Activated naive CD4-positive, alpha-beta T cell treated with anti-CD3 and anti-CD28 coated beads for 36 hours (primary cell): ENCODE measurements at regions not wholly inside any gene's neighbourhood (a gene's known extent, or its start where the extent isn't known, plus 50 kb on each side); places are given as distances from the start of the nearest gene placed in this dataset.
A peak's percentile ranks its signal among the peaks of the same experiment; 100 is the strongest.

Experiments
- CTCF ChIA-PET: fragments of 350-600 bp; sonication (Branson Sonifier 250); formaldehyde crosslinking; loops from one replicate; lab custom pipeline; 2021; ENCODE audit warnings: antibody characterized with exemption; lab: Charles Lee
- DNase-seq: peaks from one replicate; pipeline ENCODE4 v3.0.0-alpha.2; 2020
- H3K27ac Mint-ChIP-seq: one replicate; pipeline ENCODE4 v1.8.0; 2021; ENCODE audit warnings: mild to moderate bottlenecking, mixed read lengths
- H3K27me3 Mint-ChIP-seq: one replicate; pipeline ENCODE4 v1.8.0; 2021; ENCODE audit warnings: low read depth, mixed read lengths
- H3K36me3 Mint-ChIP-seq: one replicate; pipeline ENCODE4 v1.8.0; 2021; ENCODE audit warnings: low read depth, mixed read lengths
- H3K4me1 Mint-ChIP-seq: one replicate; pipeline ENCODE4 v1.8.0; 2021; ENCODE audit warnings: low read depth, mixed read lengths
- H3K4me3 Mint-ChIP-seq: one replicate; pipeline ENCODE4 v1.8.0; 2021; ENCODE audit warnings: mild to moderate bottlenecking, moderate library complexity, mixed read lengths
- H3K9me3 Mint-ChIP-seq: one replicate; pipeline ENCODE4 v1.8.0; 2021; ENCODE audit warnings: mixed read lengths
- intact Hi-C: fragments of 100-400 bp; cut with micrococcal nuclease; formaldehyde crosslinking; loops from one replicate; pipeline ENCODE4 v1.15.1; 2023

DNA sequence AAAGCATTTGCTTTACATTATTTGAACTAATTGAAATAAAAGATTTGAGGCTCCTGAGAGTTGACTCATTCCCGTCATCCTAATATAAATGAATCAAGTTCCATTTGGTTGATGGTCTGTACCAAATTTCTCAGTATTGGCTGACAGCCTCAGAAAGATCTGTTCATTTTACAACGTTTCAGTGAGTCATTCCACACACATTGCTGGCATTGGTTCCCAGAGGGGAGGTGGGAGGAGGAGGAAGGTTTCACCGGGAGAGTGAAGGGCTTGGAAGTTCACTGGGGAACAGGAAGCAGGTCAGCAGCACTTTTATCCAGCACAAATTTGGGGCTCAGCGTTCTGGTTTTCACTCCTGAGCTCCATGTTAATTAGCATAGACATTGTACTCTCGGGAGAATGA, 176.7 kb upstream of the CADPS start:
- CTCF ChIA-PET: no interaction called here
- no peaks in the 10 kb centered on the region for H3K27me3 Mint-ChIP-seq
- no peak for DNase-seq
- no peaks in the 10 kb centered on the region for H3K4me1 Mint-ChIP-seq
- H3K4me3 Mint-ChIP-seq: no peak overlapping the region
- H3K36me3 Mint-ChIP-seq: no peaks in the 10 kb centered on the region
- H3K27ac Mint-ChIP-seq: no peak overlapping the region
- H3K9me3 Mint-ChIP-seq: peaks cover 2% of the 10 kb centered on the region
- intact Hi-C loops: no loop called here

DNA sequence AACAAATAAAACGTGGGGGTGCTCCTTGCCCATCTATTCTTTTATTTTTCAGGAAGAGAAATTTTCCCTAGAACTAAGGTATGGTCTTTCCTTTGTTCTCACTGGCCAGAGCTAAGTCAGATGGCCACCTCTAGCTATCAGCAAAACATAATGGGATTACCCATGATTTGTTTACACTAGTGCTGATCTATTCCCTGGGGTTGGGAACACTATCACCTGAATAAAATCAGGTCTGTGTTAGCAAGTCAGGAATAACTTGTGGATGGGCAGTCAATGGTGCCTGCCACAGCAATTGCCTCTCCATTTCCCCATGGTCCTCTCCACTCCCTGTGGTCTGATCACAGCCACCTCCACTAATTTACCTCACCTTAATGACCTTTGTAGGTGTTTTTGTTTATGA, 181.7 kb upstream of the CADPS start:
- Mint-ChIP-seq H3K4me1 (no peaks in the 10 kb centered on the region), H3K27me3 (no peaks in the 10 kb centered on the region), H3K9me3 (peaks cover 5% of the 10 kb centered on the region), H3K4me3 (no peak overlapping the region), H3K27ac (no peak overlapping the region), H3K36me3 (no peaks in the 10 kb centered on the region)
- no peak for DNase-seq
- intact Hi-C loops: no loop called here
- CTCF ChIA-PET: no interaction called here

DNA sequence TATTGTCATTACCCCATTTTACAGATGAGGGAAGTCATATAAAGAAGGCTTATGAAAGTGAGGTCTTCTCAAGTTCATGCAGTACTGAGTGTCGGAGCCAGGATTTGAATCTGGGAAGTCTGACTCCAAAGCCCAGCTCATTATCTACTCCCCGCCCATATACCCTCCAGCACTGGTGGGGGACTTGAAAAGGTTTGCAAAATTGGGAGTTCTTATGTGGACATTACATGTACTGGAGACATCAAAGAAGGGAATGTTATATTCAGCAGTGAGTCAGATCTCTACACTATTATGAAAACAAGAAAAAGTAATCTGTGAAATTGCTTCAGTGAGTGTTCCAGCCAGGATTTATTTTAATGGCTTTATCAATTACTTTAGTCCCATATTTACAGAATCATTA, 185.2 kb upstream of the CADPS start:
- intact Hi-C loops: no loop called here
- no peaks in the 10 kb centered on the region for H3K36me3 Mint-ChIP-seq
- H3K9me3 Mint-ChIP-seq: peaks cover 6% of the 10 kb centered on the region
- no peak for DNase-seq
- H3K27ac Mint-ChIP-seq: no peak overlapping the region
- H3K27me3 Mint-ChIP-seq: peaks cover 3% of the 10 kb centered on the region
- CTCF ChIA-PET: interaction anchor here (0.6 kb wide), 1 partner anchor 26 kb away, joined by 3 read pairs; no protein-coding TSS in a partner anchor
- H3K4me1 Mint-ChIP-seq: no peaks in the 10 kb centered on the region
- H3K4me3 Mint-ChIP-seq: no peak overlapping the region

DNA sequence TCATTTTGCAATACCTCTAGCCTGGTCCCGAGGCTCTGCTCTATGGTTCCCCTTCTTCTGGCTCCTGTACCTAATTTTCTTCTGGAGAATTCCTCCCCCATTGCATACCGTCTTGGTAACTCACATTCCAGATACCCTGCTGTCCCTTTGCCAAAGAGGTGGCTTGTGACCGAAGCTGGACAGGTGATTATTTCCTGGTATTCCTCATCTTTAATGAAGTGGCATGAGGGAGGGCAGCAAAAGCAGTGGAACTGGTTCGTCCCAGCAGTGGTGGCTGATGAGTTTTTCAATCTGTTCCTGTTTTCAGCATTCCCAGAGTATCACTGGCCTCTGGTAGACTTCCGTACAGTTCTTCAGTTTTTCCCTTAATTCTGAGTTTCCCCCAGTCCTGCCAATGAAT, 186.2 kb upstream of the CADPS start:
- CTCF ChIA-PET: no interaction called here
- Mint-ChIP-seq H3K9me3 (peaks cover 6% of the 10 kb centered on the region), H3K27me3 (peaks cover 3% of the 10 kb centered on the region), H3K27ac (no peak overlapping the region), H3K4me1 (no peaks in the 10 kb centered on the region), H3K4me3 (no peak overlapping the region), H3K36me3 (no peaks in the 10 kb centered on the region)
- intact Hi-C loops: no loop called here
- DNase-seq: no peak

DNA sequence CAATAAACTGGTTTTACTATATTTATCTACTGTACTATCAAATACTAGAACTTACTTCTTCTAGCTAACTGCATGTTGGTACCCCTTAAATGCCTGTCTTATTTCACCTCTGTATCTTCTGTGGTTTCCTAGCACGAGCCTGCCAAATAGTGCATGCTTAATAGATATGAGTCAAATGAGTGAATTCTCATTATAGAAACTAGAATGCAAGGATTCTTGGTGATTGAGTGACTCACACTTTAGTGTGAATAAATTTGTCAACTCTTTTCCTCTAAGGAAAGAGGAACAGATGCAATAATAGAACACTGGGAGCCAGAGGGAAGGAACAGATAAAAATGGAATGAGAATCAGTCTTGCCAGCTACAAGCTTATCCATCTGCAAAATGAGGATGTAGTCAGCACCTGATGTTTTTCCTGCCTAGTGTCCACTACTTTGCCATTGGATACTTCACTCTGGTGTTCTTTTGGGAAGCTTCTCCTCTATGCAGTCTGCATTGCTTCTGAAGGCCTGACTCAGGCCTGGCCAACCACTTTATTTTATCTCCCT, 189.1 kb upstream of the CADPS start:
- no peak for DNase-seq
- no peak overlapping the region for H3K27ac Mint-ChIP-seq
- intact Hi-C loops: no loop called here

DNA sequence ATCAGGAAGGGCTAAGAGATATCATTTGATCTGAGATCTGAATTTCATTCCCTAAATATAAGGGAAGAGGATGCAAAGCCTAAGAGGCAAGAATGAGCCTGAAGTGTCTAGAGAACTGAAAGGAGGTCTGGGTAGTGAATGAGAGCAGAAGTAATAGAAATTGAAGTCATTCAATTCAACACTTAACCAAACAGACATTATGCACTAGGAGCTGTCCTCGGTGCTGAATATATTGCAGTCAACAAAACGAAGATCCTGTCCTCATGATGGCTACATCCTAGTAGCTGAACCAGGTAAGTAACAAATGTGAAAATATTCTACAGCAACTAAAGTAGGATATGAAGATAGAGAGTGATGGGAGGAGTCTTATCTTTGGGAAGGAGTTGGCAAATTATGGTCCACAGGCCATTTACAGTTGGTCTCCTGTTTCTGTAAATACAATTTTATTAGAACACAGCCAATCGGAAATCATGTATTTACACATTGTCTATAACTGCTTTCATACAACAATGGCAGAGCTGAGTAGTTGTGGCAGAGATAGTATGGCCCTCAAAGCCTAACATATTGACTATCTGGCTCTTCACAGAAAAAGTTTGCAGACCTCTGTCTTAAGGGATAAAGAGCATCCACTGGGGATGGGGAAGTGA, 192.9 kb upstream of the CADPS start:
- intact Hi-C loops: no loop called here
- Mint-ChIP-seq H3K9me3 (peaks cover 12% of the 10 kb centered on the region), H3K27ac (no peak overlapping the region), H3K4me1 (no peaks in the 10 kb centered on the region), H3K27me3 (no peaks in the 10 kb centered on the region), H3K36me3 (no peaks in the 10 kb centered on the region), H3K4me3 (no peak overlapping the region)
- peak; percentile 37 for DNase-seq
- CTCF ChIA-PET: no interaction called here

More for the DNA sequence above, 189.1 kb upstream of the CADPS start:
- no peak overlapping the region for H3K4me3 Mint-ChIP-seq
- H3K9me3 Mint-ChIP-seq: peaks cover 16% of the 10 kb centered on the region
- no peaks in the 10 kb centered on the region for H3K36me3 Mint-ChIP-seq
- H3K4me1 Mint-ChIP-seq: no peaks in the 10 kb centered on the region
- H3K27me3 Mint-ChIP-seq: peaks cover 3% of the 10 kb centered on the region
- CTCF ChIA-PET: no interaction called here

DNA sequence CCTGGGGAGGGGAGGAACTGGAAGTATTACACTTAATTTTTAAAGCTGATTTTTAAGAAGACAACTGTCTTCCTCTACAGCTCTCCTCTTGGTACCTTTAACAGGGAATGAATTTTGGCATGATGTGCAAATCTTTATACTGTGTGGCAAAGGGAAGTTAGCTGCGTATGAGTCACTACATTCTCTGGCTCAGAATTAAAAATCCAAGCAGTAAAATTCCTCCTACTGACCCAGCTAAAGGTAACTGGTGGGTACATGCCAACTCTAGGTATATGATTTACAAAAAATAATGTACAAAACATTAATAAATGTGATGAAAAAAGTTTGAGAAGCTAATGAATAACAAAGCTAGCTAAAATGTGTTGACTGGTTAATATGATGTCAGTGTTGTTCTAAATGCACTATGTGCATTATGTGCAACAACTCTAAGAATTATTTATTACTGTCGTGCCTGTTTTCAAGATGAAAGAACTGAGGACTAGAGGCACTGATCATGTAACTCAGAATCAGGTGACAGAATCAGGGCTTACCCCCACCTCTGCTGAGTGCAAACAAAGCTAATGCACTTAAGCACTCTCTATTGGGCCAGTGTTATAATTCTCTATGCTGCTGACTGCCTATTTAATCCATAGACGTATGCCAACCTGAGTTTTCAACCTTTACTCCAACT, 194.7 kb upstream of the CADPS start:
- no peak overlapping the region for H3K4me3 Mint-ChIP-seq
- no peaks in the 10 kb centered on the region for H3K36me3 Mint-ChIP-seq

DNA sequence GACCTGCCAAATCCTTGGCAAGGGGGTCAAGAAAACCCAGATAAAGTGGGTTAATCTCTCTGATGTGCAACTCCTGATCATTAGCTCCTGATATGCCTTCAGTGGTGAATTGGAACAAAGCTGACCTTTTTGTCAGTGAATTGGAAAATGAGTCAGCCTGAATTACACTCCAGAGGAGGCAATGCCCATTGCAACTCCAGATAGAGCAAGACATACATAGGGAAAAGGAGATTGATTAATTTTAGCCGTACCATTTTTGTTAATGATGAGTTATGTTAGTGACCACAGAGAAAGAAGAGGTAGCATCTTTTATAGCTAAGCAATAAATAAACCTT, 195.2 kb upstream of the CADPS start:
- no peak overlapping the region for H3K4me3 Mint-ChIP-seq
- no peaks in the 10 kb centered on the region for H3K36me3 Mint-ChIP-seq
- H3K27ac Mint-ChIP-seq: no peak overlapping the region
- intact Hi-C loops: no loop called here
- H3K4me1 Mint-ChIP-seq: no peaks in the 10 kb centered on the region
- CTCF ChIA-PET: no interaction called here
- DNase-seq: no peak
- no peaks in the 10 kb centered on the region for H3K27me3 Mint-ChIP-seq
- H3K9me3 Mint-ChIP-seq: peaks cover 12% of the 10 kb centered on the region

More for the DNA sequence above, 194.7 kb upstream of the CADPS start:
- Mint-ChIP-seq H3K27me3 (no peaks in the 10 kb centered on the region), H3K27ac (no peak overlapping the region), H3K9me3 (peaks cover 12% of the 10 kb centered on the region), H3K4me1 (no peaks in the 10 kb centered on the region)
- CTCF ChIA-PET: no interaction called here
- DNase-seq: no peak
- intact Hi-C loops: no loop called here

DNA sequence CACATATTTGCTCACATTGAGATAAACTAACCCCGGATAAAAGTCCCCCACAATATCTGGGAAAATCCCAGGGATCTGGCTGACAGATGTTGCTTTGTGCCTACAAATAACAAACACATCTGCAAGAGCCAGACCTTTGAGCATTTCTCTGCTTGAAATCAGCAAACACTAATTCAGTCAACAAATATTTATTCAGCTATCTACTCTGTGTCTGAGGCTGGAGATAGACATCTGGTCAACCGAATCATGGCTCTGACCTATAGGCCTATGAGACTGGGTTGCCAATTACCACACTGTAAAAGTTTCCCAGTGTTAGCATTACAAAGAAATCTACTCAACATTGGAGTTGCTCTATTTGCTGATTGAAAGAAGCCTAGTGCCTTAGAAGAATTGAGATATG, 201.1 kb upstream of the CADPS start:
- no peak for DNase-seq
- intact Hi-C loops: no loop called here
- CTCF ChIA-PET: interaction anchor here (0.5 kb wide), 1 partner anchor 179 kb away, joined by 3 read pairs; no protein-coding TSS in a partner anchor
- no peak overlapping the region for H3K27ac Mint-ChIP-seq
- no peak overlapping the region for H3K4me3 Mint-ChIP-seq
- H3K36me3 Mint-ChIP-seq: no peaks in the 10 kb centered on the region
- H3K4me1 Mint-ChIP-seq: no peaks in the 10 kb centered on the region
- H3K9me3 Mint-ChIP-seq: no peaks in the 10 kb centered on the region
- H3K27me3 Mint-ChIP-seq: no peaks in the 10 kb centered on the region

DNA sequence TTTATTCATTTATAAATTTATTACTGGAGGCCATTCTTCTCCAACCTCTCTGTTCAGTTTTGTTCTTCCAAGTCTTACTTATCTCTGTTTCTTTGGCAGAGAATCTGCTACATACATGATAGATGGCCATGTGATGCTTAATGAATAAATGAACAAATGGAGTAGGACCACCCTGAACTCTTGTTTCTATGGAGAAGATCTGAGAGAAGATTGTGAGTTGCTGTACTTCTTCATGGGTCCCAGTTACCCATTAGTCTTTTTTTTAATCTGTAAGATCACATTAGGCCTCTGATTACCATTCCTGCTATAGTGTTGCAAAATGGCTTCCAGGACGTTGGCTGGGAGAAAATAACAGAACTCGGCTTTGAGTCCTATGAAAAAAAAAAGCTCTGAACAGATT, 191.9 kb upstream of the SYNPR start:
- no peaks in the 10 kb centered on the region for H3K36me3 Mint-ChIP-seq
- H3K4me3 Mint-ChIP-seq: no peak overlapping the region
- H3K27me3 Mint-ChIP-seq: no peaks in the 10 kb centered on the region
- CTCF ChIA-PET: interaction anchor here (0.6 kb wide), 1 partner anchor 26 kb away, joined by 3 read pairs; no protein-coding TSS in a partner anchor
- H3K27ac Mint-ChIP-seq: no peak overlapping the region
- no peak for DNase-seq
- H3K9me3 Mint-ChIP-seq: peaks cover 14% of the 10 kb centered on the region
- no peaks in the 10 kb centered on the region for H3K4me1 Mint-ChIP-seq
- intact Hi-C loops: no loop called here

DNA sequence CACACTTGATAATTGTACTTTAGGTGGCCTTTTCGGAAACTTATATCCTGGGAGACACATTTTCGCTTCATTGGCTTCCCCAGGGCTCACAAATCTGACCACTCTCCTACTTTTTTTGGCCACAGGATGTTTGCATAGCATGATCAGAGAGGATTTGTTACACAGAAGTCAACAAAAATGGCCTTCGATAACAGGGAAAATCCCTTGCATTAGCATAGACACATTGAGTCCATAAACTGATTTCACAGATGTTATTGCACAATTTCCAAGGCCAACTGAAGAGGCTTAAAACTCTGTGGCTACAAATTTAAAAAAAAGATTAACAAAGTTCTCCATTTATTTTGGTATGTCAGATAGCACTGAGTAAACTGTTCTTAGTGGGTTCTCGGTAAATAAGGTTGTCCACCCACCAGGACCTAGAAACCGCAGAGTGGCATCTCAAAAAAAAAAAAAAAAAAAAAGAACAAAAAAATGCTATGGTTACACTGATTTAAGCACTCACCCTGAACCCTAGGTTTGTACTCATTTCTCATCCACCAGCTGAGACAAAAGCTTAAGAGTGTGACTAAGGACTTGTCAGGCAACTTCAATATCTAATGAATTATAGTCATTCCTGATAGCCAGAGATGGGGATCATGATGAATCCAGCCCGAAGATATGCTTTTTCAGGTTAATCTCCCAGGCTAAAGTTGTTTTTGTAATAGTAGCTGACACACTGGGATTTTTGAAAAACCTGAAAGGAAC, 188.9 kb upstream of the SYNPR start:
- no peak overlapping the region for H3K27ac Mint-ChIP-seq
- intact Hi-C loops: no loop called here
- no peaks in the 10 kb centered on the region for H3K27me3 Mint-ChIP-seq
- no peak for DNase-seq
- CTCF ChIA-PET: no interaction called here
- no peak overlapping the region for H3K4me3 Mint-ChIP-seq
- H3K36me3 Mint-ChIP-seq: no peaks in the 10 kb centered on the region
- peaks cover 2% of the 10 kb centered on the region for H3K9me3 Mint-ChIP-seq
- H3K4me1 Mint-ChIP-seq: no peaks in the 10 kb centered on the region

DNA sequence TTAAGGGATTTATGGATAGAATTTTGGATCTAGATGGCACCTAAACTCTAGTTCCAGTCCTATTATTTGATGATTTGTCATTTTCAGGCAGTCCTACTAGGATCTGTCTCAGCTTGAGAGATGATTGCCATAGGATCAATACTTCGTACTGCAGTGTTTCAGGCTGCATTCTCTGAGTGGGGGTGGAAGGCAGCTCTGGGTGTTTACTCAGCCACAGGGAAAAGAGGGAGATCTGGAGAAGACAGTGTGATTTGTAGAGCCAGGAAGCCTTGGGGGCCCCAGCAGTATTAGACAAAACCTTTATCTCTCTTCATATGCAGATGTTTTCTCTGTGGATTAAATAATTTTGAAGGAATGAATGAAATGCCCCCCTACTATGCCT, 188.4 kb upstream of the SYNPR start:
- CTCF ChIA-PET: interaction anchor here (0.6 kb wide), 1 partner anchor 129 kb away, joined by 3 read pairs; no protein-coding TSS in a partner anchor
- no peak overlapping the region for H3K27ac Mint-ChIP-seq
- no peaks in the 10 kb centered on the region for H3K27me3 Mint-ChIP-seq
- intact Hi-C loops: no loop called here
- no peaks in the 10 kb centered on the region for H3K36me3 Mint-ChIP-seq
- DNase-seq: no peak
- no peaks in the 10 kb centered on the region for H3K4me1 Mint-ChIP-seq
- peaks cover 2% of the 10 kb centered on the region for H3K9me3 Mint-ChIP-seq
- H3K4me3 Mint-ChIP-seq: no peak overlapping the region
